ENCODE measurements at regions not wholly inside any gene's neighbourhood (a gene's known extent, or its start where the extent isn't known, plus 50 kb on each side); places are given as distances from the start of the nearest gene placed in this dataset.

GRCh38 chr9:89996773-89997172 lies 392.0 kb downstream of the GADD45G start:
- Histone ChIP-seq H3K79me2 (ENCODE audit: insufficient read depth, low read length) (no peaks in the 10 kb centered on the region), H3K4me1 (ENCODE audit: control insufficient read depth in 1 of 2, insufficient read depth in 2 of 2, low read length in 2 of 2) (peaks cover 7 to 11% of the 10 kb centered on the region in 2 experiments; a peak in 3 of 4 replicates), H2AFZ (ENCODE audit: low read depth, low read length, poor library complexity, severe bottlenecking) (no peak overlapping the region), H3K9me2 (ENCODE audit: insufficient read depth) (no peaks in the 10 kb centered on the region), H3K4me2 (ENCODE audit: low read length) (no peak overlapping the region), H3K9me3 (ENCODE audit: control insufficient read depth in 1 of 2, insufficient read depth in 1 of 2, low read depth in 1 of 2, low read length in 2 of 2) (no peaks in the 10 kb centered on the region), H3K27me3 (ENCODE audit: insufficient read depth, low read length) (peaks cover 21% of the 10 kb centered on the region; the same call in 1 of the 2 replicates), H3K9ac (ENCODE audit: low read length) (no peak overlapping the region), H3K4me3 (replicated peaks in 1 of 2; ENCODE audit: low read depth in 1 of 2, low read length in 2 of 2) (no peak overlapping the region), H3K27ac (ENCODE audit: low read depth, low read length) (no peak overlapping the region), H3K36me3 (ENCODE audit: control insufficient read depth in 1 of 2, insufficient read depth in 2 of 2, low read length in 2 of 2) (no peaks in the 10 kb centered on the region), H4K20me1 (ENCODE audit: insufficient read depth) (no peaks in the 10 kb centered on the region)
- ChIA-PET RAD21 (ENCODE audit: low non-redundant PET in 1 of 2, low total read pairs in 2 of 2, uncharacterized antibody in 2 of 2, unreplicated experiment in 2 of 2) (no interaction called here), POLR2A (no interaction called here), CTCF (no interaction called here)
- BruUV-seq (replicated peaks): no TSS peak
- TF ChIP-seq SRF (IDR thresholded peaks at IDR 0.05; ENCODE audit: low read depth) (no peak), YY1 (IDR thresholded peaks at IDR 0.05; ENCODE audit: extremely low read depth, insufficient replicate concordance, low read depth, low read length) (no peak), CBX3 (IDR thresholded peaks at IDR 0.05; ENCODE audit: low read depth) (no peak), RAD21 (IDR thresholded peaks at IDR 0.05; ENCODE audit: low read depth) (peak; percentile 45), REST (IDR thresholded peaks at IDR 0.05; ENCODE audit: low read depth) (no peak), ZNF274 (IDR thresholded peaks at IDR 0.05; ENCODE audit: low read depth, low read length) (no peak), ZFX (IDR thresholded peaks at IDR 0.05) (no peak), CEBPB (IDR thresholded peaks at IDR 0.05; ENCODE audit: low read depth) (no peak), CTCF (IDR thresholded peaks at IDR 0.05 in 2 of 3, conservative IDR thresholded peaks at IDR 0.05 in 1 of 3; ENCODE audit: borderline replicate concordance in 1 of 3, insufficient read depth in 1 of 3, low read depth in 2 of 3, low read length in 2 of 3) (peak in 1 of 3 experiments; percentile 12; a peak in 1 of 6 replicates)
- ATAC-seq (peak; percentile 55), DNase-seq (ENCODE audit: low read depth, low spot score) (no peak)
- intact Hi-C loops (cut with micrococcal nuclease): loop anchor here (1.0 kb wide), 1 partner anchor 393 kb away; no protein-coding TSS in a partner anchor
